ENCODE measurements at regions not wholly inside any gene's neighbourhood (a gene's known extent, or its start where the extent isn't known, plus 50 kb on each side); places are given as distances from the start of the nearest gene placed in this dataset.

DNA sequence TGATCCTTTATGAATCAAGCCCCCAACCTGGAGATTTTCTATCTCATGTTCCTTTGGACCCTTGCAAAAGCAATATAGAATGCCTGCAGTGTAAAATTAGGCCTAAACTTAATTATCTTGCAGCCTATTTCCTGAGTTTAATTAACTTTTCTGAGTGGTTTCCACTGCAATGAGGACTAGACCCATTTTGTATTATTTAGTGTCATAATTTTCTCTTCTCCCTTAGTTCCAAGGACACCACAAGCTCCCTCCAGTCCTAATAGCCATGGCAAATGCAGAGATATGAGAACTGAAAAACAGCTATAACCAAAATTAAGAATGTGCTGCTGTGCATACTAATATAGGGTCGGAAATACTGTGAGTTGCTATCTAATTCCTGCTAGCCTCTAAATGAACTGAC, 90.9 kb upstream of the GRAMD2B start:
- Histone ChIP-seq H3K36me3 (ENCODE audit: control insufficient read depth in 1 of 2, insufficient read depth in 2 of 2, low read length in 1 of 2) (no peaks in the 10 kb centered on the region), H3K27ac (ENCODE audit: low read depth in 1 of 2, low read length in 2 of 2) (no peak overlapping the region), H3K4me3 (ENCODE audit: low read length in 2 of 2) (no peak overlapping the region), H3K9me3 (ENCODE audit: control insufficient read depth, low read length) (no peaks in the 10 kb centered on the region), H3K4me1 (ENCODE audit: control insufficient read depth in 1 of 2, insufficient read depth in 2 of 2, low read length in 2 of 2) (no peaks in the 10 kb centered on the region), H3K27me3 (ENCODE audit: control insufficient read depth in 1 of 2, insufficient read depth in 2 of 2, low read length in 1 of 2) (no peaks in the 10 kb centered on the region)
- WGBS, 2 donors: 86 to 88% methylated on average over 1 of the region's 1 CpG
- ATAC-seq (ENCODE audit: low FRiP score) (no peak), DNase-seq (no peak)
- intact Hi-C loops (cut with DNase I): no loop called here

DNA sequence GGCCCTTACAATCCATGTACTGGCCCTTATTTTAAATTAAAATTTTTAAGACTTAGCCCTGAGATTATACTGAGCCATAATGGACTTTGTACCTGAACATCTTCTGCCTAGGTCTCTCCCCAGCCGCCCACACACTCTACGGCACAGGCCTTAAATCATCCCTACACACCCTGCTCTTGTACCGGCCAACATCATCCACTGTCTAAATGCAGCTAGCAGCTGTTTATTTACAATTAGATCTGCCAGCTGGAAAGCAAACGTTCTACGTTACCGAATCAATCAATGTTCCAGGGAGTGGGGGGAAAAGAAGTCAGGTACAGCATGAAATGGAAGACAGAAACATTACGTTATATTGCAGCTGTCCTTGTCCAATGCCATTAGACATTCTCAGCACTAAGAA, 88.4 kb upstream of the GRAMD2B start:
- Histone ChIP-seq H3K36me3 (ENCODE audit: control insufficient read depth in 1 of 2, insufficient read depth in 2 of 2, low read length in 1 of 2) (no peaks in the 10 kb centered on the region), H3K27me3 (ENCODE audit: control insufficient read depth in 1 of 2, insufficient read depth in 2 of 2, low read length in 1 of 2) (no peaks in the 10 kb centered on the region), H3K4me3 (ENCODE audit: low read length in 2 of 2) (no peak overlapping the region), H3K9me3 (ENCODE audit: control insufficient read depth, low read length) (no peaks in the 10 kb centered on the region), H3K4me1 (ENCODE audit: control insufficient read depth in 1 of 2, insufficient read depth in 2 of 2, low read length in 2 of 2) (peaks cover 0 to 2% of the 10 kb centered on the region in 2 donors), H3K27ac (ENCODE audit: low read depth in 1 of 2, low read length in 2 of 2) (no peak overlapping the region)
- ATAC-seq (ENCODE audit: low FRiP score) (no peak), DNase-seq (no peak)
- 82 to 83% methylated on average over 7 of the region's 7 CpGs for WGBS, 2 donors
- intact Hi-C loops (cut with DNase I): loop anchor here in 1 of 2 donors (5.0 kb wide), 1 partner anchor 203 kb away; no protein-coding TSS in a partner anchor

DNA sequence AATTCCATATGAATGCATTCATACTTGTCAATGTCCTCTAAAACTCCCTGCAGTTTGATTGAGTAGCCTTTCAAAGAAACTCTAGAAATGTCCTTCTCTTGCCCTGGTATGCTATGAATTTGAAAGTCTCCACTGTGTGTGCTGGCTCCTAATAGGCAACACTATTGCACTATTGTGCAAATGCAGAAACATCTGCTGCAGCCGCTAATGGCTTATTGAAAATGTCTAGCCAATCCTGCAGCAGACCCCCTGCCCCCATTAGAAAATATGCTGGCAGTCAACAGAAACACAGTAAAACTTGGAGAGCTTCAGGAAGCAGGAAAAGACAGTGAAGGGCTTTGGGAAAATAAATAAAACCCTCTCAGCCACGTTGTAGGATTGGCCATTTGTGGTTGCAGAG, 87.3 kb upstream of the GRAMD2B start:
- H3K9me3 ChIP-seq (ENCODE audit: control insufficient read depth, low read length): no peaks in the 10 kb centered on the region
- intact Hi-C loops (cut with DNase I): loop anchor here in 1 of 2 donors (5.0 kb wide), 1 partner anchor 201 kb away; no protein-coding TSS in a partner anchor

DNA sequence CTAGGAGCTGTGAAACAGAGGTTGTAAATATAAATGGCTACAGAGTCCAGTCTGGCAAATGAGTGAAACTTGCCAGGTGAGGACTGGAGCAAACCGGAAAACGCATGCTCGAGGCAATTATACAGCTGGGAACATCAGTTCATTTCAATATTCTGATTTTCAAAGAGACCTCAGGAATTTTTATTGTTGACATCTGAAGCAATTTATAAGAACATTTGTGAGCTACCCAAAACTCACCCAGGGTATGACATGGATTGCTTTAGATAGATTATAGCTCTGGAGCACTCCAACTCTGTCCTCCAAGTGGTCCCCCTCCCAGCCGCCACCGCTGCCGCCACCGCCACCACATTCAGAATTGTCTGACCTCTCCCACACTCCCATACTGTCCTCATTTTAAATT, 84.6 kb upstream of the GRAMD2B start:
- H3K4me1 ChIP-seq (ENCODE audit: control insufficient read depth in 1 of 2, insufficient read depth in 2 of 2, low read length in 2 of 2): peaks cover 0 to 2% of the 10 kb centered on the region in 2 donors
- intact Hi-C loops (cut with DNase I): loop anchor here (2.0 to 5.0 kb wide), 3 partner anchors 199 to 262 kb away; partner anchors contain the start of gene PHAX (in 1 of the 2)
- no peak for ATAC-seq (ENCODE audit: low FRiP score)
- H3K9me3 ChIP-seq (ENCODE audit: control insufficient read depth, low read length): no peaks in the 10 kb centered on the region
- H3K27ac ChIP-seq (ENCODE audit: low read depth in 1 of 2, low read length in 2 of 2): no peak overlapping the region
- no peaks in the 10 kb centered on the region for H3K27me3 ChIP-seq (ENCODE audit: control insufficient read depth in 1 of 2, insufficient read depth in 2 of 2, low read length in 1 of 2)
- H3K36me3 ChIP-seq (ENCODE audit: control insufficient read depth in 1 of 2, insufficient read depth in 2 of 2, low read length in 1 of 2): no peaks in the 10 kb centered on the region
- no peak for DNase-seq
- WGBS, 2 donors: 75 to 79% methylated on average over 7 of the region's 7 CpGs
- H3K4me3 ChIP-seq (ENCODE audit: low read length in 2 of 2): no peak overlapping the region

More for the DNA sequence above, 87.3 kb upstream of the GRAMD2B start:
- no peak overlapping the region for H3K4me3 ChIP-seq (ENCODE audit: low read length in 2 of 2)
- no peak for DNase-seq
- H3K27ac ChIP-seq (ENCODE audit: low read depth in 1 of 2, low read length in 2 of 2): no peak overlapping the region
- no peaks in the 10 kb centered on the region for H3K36me3 ChIP-seq (ENCODE audit: control insufficient read depth in 1 of 2, insufficient read depth in 2 of 2, low read length in 1 of 2)
- no peaks in the 10 kb centered on the region for H3K27me3 ChIP-seq (ENCODE audit: control insufficient read depth in 1 of 2, insufficient read depth in 2 of 2, low read length in 1 of 2)
- H3K4me1 ChIP-seq (ENCODE audit: control insufficient read depth in 1 of 2, insufficient read depth in 2 of 2, low read length in 2 of 2): peaks cover 0 to 2% of the 10 kb centered on the region in 2 donors
- 43 to 51% methylated on average over 2 of the region's 2 CpGs for WGBS, 2 donors
- no peak for ATAC-seq (ENCODE audit: low FRiP score)

DNA sequence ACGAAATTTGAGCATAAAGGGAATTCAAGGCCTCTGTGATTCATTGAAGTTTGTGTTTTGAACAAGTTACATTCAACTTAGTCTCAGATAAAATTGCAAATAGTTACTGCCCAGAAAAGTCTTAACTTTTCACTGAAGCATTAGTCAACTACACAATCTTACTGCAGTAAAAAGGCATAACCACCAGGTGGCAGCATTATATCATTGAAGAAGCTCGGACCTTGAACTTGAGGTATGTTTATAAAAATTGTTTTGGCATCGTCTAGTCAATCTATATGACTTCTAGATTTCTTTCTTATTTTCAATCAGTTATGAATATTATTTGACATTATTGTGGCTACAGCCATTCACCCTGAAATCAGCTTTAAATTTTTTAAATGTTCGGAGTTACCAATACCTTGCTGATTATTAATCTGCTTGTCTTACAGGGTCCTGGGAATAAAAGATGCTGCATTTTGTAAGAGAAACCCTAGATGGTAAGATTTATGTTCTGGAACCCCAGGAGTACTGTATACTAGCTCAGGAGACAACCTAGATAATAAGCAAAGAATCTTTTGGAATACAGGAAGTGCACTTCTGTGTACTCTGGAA, 83.9 kb upstream of the GRAMD2B start:
- WGBS, 2 donors: 20 to 21% methylated on average over 4 of the region's 4 CpGs

DNA sequence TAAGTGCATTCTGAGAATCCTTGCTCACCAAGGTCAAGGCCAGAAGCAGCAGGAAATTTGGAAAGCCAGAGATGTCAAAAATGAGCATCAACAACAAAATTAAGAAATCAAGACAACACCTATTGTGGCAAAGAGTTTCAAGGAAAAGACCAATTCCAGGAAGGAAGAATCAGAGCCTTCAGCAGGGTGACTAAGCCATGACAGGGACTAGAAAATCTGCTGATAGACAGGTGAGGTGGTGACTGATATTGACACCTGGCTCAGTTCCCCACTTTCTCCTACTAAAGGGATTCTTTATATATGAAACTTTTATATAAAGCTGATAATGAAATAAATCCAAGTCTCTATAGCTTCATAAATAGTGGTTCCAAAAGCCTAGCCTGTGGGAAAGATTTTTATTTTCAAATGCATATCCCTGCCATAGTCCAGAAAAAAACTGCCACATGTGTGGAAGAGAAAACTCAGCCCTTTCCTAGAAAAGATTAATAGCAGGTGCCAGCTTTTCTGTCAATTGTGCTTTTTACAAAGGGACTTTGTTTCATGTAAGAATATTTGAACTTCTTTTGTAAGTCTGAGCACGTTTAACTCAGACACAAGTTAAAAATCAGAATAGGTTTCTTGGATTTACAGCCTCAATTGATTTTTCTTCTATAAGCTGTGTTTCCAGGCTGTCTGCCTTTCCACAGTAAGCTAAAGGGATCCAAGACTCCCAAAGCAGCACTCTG, 81.1 kb upstream of the GRAMD2B start:
- intact Hi-C loops (cut with DNase I): loop anchor here in 1 of 2 donors (5.0 kb wide), 1 partner anchor 255 kb away; the partner anchor contains the start of gene ALDH7A1
- no peaks in the 10 kb centered on the region for H3K27me3 ChIP-seq (ENCODE audit: control insufficient read depth in 1 of 2, insufficient read depth in 2 of 2, low read length in 1 of 2)
- H3K4me1 ChIP-seq (ENCODE audit: control insufficient read depth in 1 of 2, insufficient read depth in 2 of 2, low read length in 2 of 2): peaks cover 0 to 2% of the 10 kb centered on the region in 2 donors
- H3K27ac ChIP-seq (ENCODE audit: low read depth in 1 of 2, low read length in 2 of 2): no peak overlapping the region
- no peak overlapping the region for H3K4me3 ChIP-seq (ENCODE audit: low read length in 2 of 2)
- H3K36me3 ChIP-seq (ENCODE audit: control insufficient read depth in 1 of 2, insufficient read depth in 2 of 2, low read length in 1 of 2): no peaks in the 10 kb centered on the region
- DNase-seq (no peak), ATAC-seq (ENCODE audit: low FRiP score) (no peak)
- no peaks in the 10 kb centered on the region for H3K9me3 ChIP-seq (ENCODE audit: control insufficient read depth, low read length)
- 8 to 17% methylated on average over 1 of the region's 1 CpG for WGBS, 2 donors

More for the DNA sequence above, 83.9 kb upstream of the GRAMD2B start:
- ATAC-seq (ENCODE audit: low FRiP score) (no peak), DNase-seq (no peak)
- Histone ChIP-seq H3K9me3 (ENCODE audit: control insufficient read depth, low read length) (no peaks in the 10 kb centered on the region), H3K36me3 (ENCODE audit: control insufficient read depth in 1 of 2, insufficient read depth in 2 of 2, low read length in 1 of 2) (no peaks in the 10 kb centered on the region), H3K4me1 (ENCODE audit: control insufficient read depth in 1 of 2, insufficient read depth in 2 of 2, low read length in 2 of 2) (peaks cover 0 to 2% of the 10 kb centered on the region in 2 donors), H3K27ac (ENCODE audit: low read depth in 1 of 2, low read length in 2 of 2) (no peak overlapping the region), H3K4me3 (ENCODE audit: low read length in 2 of 2) (no peak overlapping the region), H3K27me3 (ENCODE audit: control insufficient read depth in 1 of 2, insufficient read depth in 2 of 2, low read length in 1 of 2) (no peaks in the 10 kb centered on the region)
- intact Hi-C loops (cut with DNase I): loop anchor here (2.0 to 5.0 kb wide), 3 partner anchors 198 to 261 kb away; partner anchors contain the start of gene PHAX (in 1 of the 2)

DNA sequence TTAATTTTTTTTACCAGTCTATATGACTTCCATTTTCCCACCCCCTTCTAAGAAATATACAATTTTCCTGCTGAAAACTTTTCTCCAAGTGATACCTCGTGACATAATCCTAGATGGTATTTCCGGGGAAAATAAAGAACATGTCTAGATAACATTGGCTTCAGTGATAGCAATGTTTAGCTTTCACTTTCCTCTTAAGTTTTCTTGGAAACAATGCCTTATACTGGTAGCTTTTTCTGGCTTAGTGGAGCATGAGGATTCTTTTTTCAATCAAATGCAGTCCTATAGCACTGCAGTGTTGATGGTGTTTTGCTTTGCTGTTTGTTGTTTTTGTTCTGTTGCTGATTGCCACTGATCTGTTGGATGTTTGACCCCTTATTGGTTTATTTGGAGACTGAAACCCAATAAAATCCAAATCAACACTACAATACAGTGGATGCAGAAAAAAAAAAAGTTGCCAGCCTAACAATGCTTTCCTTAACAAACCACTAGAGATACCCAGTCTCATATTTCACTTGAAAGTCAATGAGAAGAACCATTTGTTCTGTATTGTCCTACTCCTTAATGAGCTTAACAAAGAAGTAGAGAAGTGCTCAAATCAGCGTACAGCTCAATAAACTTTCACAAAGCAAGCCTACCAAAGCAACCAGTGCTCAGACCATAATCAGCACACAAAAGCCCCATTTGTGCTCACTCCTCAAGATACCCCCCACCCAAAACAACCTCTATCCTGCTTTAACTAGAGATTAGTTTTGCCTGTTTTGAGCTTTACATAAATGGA, 74.2 kb upstream of the GRAMD2B start:
- intact Hi-C loops (cut with DNase I): no loop called here
- DNase-seq: no peak
- Histone ChIP-seq H3K4me1 (ENCODE audit: control insufficient read depth in 1 of 2, insufficient read depth in 2 of 2, low read length in 2 of 2) (no peaks in the 10 kb centered on the region), H3K27me3 (ENCODE audit: control insufficient read depth in 1 of 2, insufficient read depth in 2 of 2, low read length in 1 of 2) (no peaks in the 10 kb centered on the region), H3K27ac (ENCODE audit: low read depth in 1 of 2, low read length in 2 of 2) (no peak overlapping the region), H3K9me3 (ENCODE audit: control insufficient read depth, low read length) (no peaks in the 10 kb centered on the region), H3K36me3 (ENCODE audit: control insufficient read depth in 1 of 2, insufficient read depth in 2 of 2, low read length in 1 of 2) (no peaks in the 10 kb centered on the region), H3K4me3 (ENCODE audit: low read length in 2 of 2) (no peak overlapping the region)
- whole genome bisulfite sequencing, 2 donors: 18 to 30% methylated on average over 3 of the region's 3 CpGs
- ATAC-seq (ENCODE audit: low FRiP score): no peak

DNA sequence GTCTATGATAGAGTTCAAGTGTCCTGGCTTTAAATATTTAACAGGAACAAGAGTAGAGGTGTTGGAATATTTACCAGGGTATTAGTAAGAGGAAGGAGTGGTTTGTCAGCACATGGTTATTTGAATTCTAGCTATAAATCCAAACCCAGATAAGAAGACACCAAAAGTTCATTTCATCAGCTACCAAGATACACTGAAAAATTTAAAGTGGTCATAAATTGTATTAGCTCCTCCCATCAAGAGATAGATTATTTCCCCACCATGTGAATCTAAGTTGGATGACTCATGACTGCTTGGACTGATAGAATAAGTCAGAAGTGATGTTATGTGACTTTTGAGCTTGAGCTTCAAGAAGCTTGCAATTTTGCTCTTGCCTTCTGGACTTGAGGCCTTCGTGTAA, 72.1 kb upstream of the GRAMD2B start:
- Histone ChIP-seq H3K36me3 (ENCODE audit: control insufficient read depth in 1 of 2, insufficient read depth in 2 of 2, low read length in 1 of 2) (no peaks in the 10 kb centered on the region), H3K4me1 (ENCODE audit: control insufficient read depth in 1 of 2, insufficient read depth in 2 of 2, low read length in 2 of 2) (no peaks in the 10 kb centered on the region), H3K27me3 (ENCODE audit: control insufficient read depth in 1 of 2, insufficient read depth in 2 of 2, low read length in 1 of 2) (no peaks in the 10 kb centered on the region), H3K27ac (ENCODE audit: low read depth in 1 of 2, low read length in 2 of 2) (no peak overlapping the region), H3K9me3 (ENCODE audit: control insufficient read depth, low read length) (no peaks in the 10 kb centered on the region), H3K4me3 (ENCODE audit: low read length in 2 of 2) (no peak overlapping the region)
- intact Hi-C loops (cut with DNase I): loop anchor here (5.0 to 10.0 kb wide), 2 partner anchors 74 to 141 kb away; partner anchors contain the start of gene GRAMD2B (in 1 of the 2)
- DNase-seq (no peak), ATAC-seq (ENCODE audit: low FRiP score) (no peak)
- 86 to 88% methylated on average over 1 of the region's 1 CpG for WGBS, 2 donors
